Activated CD8-positive, alpha-beta T cell treated with anti-CD3 and anti-CD28 coated beads for 36 hours (primary cell): ENCODE measurements at regions not wholly inside any gene's neighbourhood (a gene's known extent, or its start where the extent isn't known, plus 50 kb on each side); places are given as distances from the start of the nearest gene placed in this dataset.
"Not testable (repeated sequence)": the region's sequence is repeated elsewhere in the genome, so short reads cannot be mapped to it uniquely, and the experiment has no call there.

Experiments used
- ATAC-seq: fragments of 200-7000 bp; cut with Tn5 transposase; one replicate; pipeline ENCODE4 v1.10.0; 2021; ENCODE audit warnings: mild to moderate bottlenecking, moderate library complexity
- CTCF ChIA-PET: fragments of 350-600 bp; sonication (Branson Sonifier 250); formaldehyde crosslinking; loops from one replicate; lab custom pipeline; 2021; ENCODE audit warnings: antibody characterized with exemption; lab: Charles Lee
- POLR2A ChIA-PET: fragments of 350-600 bp; sonication (Branson Sonifier 250); formaldehyde crosslinking; loops from one replicate; lab custom pipeline; 2021; ENCODE audit warnings: antibody characterized with exemption; lab: Charles Lee
- DNase-seq: peaks from one replicate; pipeline ENCODE4 v3.0.0-alpha.2; 2020
- H3K27ac Mint-ChIP-seq: one replicate; pipeline ENCODE4 v1.8.0; 2021; ENCODE audit warnings: mild to moderate bottlenecking, mixed read lengths
- H3K27me3 Mint-ChIP-seq: one replicate; pipeline ENCODE4 v1.8.0; 2021; ENCODE audit warnings: mixed read lengths
- H3K36me3 Mint-ChIP-seq: one replicate; pipeline ENCODE4 v1.8.0; 2021; ENCODE audit warnings: low read depth, mixed read lengths
- H3K4me1 Mint-ChIP-seq: one replicate; pipeline ENCODE4 v1.8.0; 2021; ENCODE audit warnings: low read depth, mixed read lengths
- H3K4me3 Mint-ChIP-seq: one replicate; pipeline ENCODE4 v1.8.0; 2021; ENCODE audit warnings: mild to moderate bottlenecking, moderate library complexity, mixed read lengths
- H3K9me3 Mint-ChIP-seq: one replicate; pipeline ENCODE4 v1.8.0; 2021; ENCODE audit warnings: mixed read lengths
- intact Hi-C: fragments of 100-400 bp; cut with micrococcal nuclease; formaldehyde crosslinking; loops from one replicate; pipeline ENCODE4 v1.10.0; 2022
- TF ChIP-seq, protein P1 (sequence below): fragments of 200-600 bp; IDR thresholded peaks from one replicate; pipeline ENCODE4 v1.8.0; 2022; ENCODE audit warnings: antibody characterized with exemption, mild to moderate bottlenecking

DNA sequence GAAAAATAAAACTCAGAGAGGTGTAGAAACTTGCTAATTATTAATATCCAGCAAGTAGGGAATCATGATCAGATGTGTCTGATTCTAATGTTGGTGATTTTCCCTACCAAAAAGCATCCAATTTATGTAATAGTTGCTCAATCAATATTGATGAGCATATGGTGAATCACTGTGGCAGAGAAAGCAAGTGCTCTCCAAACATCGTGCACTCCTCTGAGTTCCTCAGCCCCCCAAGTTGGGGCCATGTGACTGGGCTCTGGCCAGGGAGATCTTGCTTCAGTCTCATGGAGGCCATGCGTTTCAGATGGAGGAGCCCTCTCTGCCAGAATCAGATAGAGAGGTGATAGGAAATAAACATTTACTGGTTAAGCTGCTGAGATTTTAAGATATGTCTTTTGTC lies 133.2 kb upstream of the LY86 start:
- Mint-ChIP-seq H3K27ac (no peak overlapping the region), H3K27me3 (peaks cover 19% of the 10 kb centered on the region), H3K4me1 (no peaks in the 10 kb centered on the region), H3K36me3 (no peaks in the 10 kb centered on the region), H3K4me3 (no peak overlapping the region), H3K9me3 (peaks cover 2% of the 10 kb centered on the region)
- no peak for ATAC-seq
- DNase-seq: no peak
- ChIA-PET CTCF (no interaction called here), POLR2A (no interaction called here)
- TF ChIP-seq, protein P1, sequence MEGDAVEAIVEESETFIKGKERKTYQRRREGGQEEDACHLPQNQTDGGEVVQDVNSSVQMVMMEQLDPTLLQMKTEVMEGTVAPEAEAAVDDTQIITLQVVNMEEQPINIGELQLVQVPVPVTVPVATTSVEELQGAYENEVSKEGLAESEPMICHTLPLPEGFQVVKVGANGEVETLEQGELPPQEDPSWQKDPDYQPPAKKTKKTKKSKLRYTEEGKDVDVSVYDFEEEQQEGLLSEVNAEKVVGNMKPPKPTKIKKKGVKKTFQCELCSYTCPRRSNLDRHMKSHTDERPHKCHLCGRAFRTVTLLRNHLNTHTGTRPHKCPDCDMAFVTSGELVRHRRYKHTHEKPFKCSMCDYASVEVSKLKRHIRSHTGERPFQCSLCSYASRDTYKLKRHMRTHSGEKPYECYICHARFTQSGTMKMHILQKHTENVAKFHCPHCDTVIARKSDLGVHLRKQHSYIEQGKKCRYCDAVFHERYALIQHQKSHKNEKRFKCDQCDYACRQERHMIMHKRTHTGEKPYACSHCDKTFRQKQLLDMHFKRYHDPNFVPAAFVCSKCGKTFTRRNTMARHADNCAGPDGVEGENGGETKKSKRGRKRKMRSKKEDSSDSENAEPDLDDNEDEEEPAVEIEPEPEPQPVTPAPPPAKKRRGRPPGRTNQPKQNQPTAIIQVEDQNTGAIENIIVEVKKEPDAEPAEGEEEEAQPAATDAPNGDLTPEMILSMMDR: no peak
- intact Hi-C loops: no loop called here

DNA sequence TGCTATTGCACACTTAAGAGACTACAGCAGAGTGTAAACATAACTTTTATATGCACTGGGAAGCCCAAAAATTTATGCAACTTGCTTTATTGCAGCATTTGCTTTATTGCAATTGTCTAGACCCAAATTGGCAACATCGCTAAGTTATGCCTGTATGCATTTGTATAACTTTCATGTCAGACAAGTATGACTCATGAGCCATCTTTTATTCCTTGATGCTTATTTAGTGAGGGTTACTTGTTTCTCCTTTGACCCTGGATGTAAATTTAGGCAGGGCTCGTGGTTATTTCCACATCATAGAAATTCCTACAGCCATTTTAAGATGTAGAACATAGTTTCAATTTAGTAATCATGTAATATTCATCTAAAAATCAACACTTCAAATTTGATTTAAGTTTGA lies 130.3 kb upstream of the LY86 start:
- H3K4me3 Mint-ChIP-seq: no peak overlapping the region
- TF ChIP-seq, protein P1: no peak
- H3K36me3 Mint-ChIP-seq: no peaks in the 10 kb centered on the region
- ChIA-PET POLR2A (no interaction called here), CTCF (interaction anchor here (0.7 kb wide), 1 partner anchor 1316 kb away, joined by 3 read pairs; no protein-coding TSS in a partner anchor)
- H3K4me1 Mint-ChIP-seq: no peaks in the 10 kb centered on the region
- H3K9me3 Mint-ChIP-seq: peaks cover 2% of the 10 kb centered on the region
- ATAC-seq: no peak
- H3K27ac Mint-ChIP-seq: no peak overlapping the region
- intact Hi-C loops: no loop called here
- H3K27me3 Mint-ChIP-seq: peaks cover 16% of the 10 kb centered on the region
- DNase-seq: no peak

DNA sequence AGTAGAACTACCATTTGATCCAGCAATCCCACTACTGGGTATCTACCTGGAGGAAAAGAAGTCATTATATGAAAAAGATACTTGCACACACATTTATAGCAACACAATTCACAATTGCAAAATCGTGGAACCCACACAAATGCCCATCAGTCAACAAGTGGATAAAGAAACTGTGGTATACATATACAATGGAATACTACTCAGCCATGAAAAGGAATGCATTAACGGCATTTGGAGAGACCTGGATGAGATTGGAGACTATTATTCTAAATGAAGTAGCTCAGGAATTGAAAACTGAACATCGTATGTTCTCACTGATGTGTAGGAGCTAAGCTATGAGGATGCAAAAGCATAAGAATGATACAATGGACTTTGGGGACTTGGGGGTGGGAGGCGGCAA lies 128.6 kb upstream of the LY86 start:
- H3K4me1 Mint-ChIP-seq, ATAC-seq, H3K27ac Mint-ChIP-seq, H3K4me3 Mint-ChIP-seq, DNase-seq, H3K9me3 Mint-ChIP-seq, H3K36me3 Mint-ChIP-seq, POLR2A ChIA-PET, intact Hi-C loops: not testable (repeated sequence)
- CTCF ChIA-PET: interaction anchor here (1.0 kb wide), 1 partner anchor 87 kb away, joined by 3 read pairs; no protein-coding TSS in a partner anchor
- H3K27me3 Mint-ChIP-seq: peaks cover 16% of the 10 kb centered on the region

DNA sequence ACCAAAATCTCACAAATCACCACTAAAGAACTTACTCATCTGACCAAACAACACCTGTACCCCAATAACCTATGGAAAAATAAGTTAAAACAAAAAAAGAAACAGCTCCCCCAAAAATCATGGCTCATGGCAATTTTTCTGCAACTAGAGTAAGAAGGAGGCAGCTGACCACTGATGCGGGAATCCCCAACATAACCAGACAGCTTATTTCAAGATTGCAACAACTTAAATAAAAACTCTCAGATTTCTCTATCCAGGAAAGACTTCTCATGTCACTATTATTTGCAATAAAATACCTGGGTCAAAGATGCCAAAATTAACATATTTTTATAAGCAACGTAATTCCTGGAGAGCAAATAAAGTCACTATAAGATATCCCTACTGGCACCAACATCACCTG lies 128.1 kb upstream of the LY86 start:
- Mint-ChIP-seq H3K27me3 (peaks cover 18% of the 10 kb centered on the region), H3K4me3 (no peak overlapping the region), H3K4me1 (no peaks in the 10 kb centered on the region), H3K36me3 (no peaks in the 10 kb centered on the region), H3K9me3 (peaks cover 2% of the 10 kb centered on the region), H3K27ac (no peak overlapping the region)
- TF ChIP-seq, protein P1: no peak
- intact Hi-C loops: no loop called here
- ChIA-PET POLR2A (no interaction called here), CTCF (no interaction called here)
- DNase-seq: no peak
- ATAC-seq: no peak

DNA sequence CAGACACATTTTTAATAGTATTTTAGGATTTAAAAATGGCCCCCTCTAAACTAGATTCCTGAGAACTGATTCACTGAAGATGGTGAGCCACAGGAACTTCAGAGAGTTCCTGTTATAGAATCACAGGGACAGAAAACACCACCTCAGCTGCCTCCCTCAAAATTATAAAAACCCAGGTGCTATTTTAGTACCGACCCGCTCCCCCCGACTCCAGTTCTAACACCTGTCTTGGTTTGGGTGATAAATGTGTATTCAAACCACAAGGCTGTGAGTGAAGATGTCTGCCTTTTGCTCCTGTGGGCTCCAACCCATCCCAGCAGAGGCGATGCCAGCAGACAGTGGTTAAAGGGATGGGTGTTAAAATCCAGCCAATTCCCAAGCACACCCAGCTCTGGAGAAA lies 127.4 kb upstream of the LY86 start:
- POLR2A ChIA-PET: no interaction called here
- H3K36me3 Mint-ChIP-seq: no peaks in the 10 kb centered on the region

More for the DNA sequence above, 127.4 kb upstream of the LY86 start:
- TF ChIP-seq, protein P1: no peak
- H3K27ac Mint-ChIP-seq: no peak overlapping the region
- no peaks in the 10 kb centered on the region for H3K4me1 Mint-ChIP-seq
- H3K9me3 Mint-ChIP-seq: peaks cover 2% of the 10 kb centered on the region
- H3K27me3 Mint-ChIP-seq: peaks cover 18% of the 10 kb centered on the region
- DNase-seq (no peak), ATAC-seq (no peak)
- intact Hi-C loops: no loop called here
- H3K4me3 Mint-ChIP-seq: no peak overlapping the region
- CTCF ChIA-PET: no interaction called here
